Hematopoietic multipotent progenitor cell treated with erythropoietin and hydrocortisone succinate and interleukin-3 and kit ligand, for 4 days (in vitro differentiated cells): ENCODE measurements at regions not wholly inside any gene's neighbourhood (a gene's known extent, or its start where the extent isn't known, plus 50 kb on each side); places are given as distances from the start of the nearest gene placed in this dataset.
"Not testable (repeated sequence)": the region's sequence is repeated elsewhere in the genome, so short reads cannot be mapped to it uniquely, and the experiment has no call there.

Experiments used
- DNase-seq: peaks from one replicate; pipeline ENCODE4 v3.0.0-alpha.2; 2015

- DNase-seq, result no peak
These were observed 262.7 kb upstream of the TACR3 start for GRCh38 chr4:103982454-103982853.

DNA sequence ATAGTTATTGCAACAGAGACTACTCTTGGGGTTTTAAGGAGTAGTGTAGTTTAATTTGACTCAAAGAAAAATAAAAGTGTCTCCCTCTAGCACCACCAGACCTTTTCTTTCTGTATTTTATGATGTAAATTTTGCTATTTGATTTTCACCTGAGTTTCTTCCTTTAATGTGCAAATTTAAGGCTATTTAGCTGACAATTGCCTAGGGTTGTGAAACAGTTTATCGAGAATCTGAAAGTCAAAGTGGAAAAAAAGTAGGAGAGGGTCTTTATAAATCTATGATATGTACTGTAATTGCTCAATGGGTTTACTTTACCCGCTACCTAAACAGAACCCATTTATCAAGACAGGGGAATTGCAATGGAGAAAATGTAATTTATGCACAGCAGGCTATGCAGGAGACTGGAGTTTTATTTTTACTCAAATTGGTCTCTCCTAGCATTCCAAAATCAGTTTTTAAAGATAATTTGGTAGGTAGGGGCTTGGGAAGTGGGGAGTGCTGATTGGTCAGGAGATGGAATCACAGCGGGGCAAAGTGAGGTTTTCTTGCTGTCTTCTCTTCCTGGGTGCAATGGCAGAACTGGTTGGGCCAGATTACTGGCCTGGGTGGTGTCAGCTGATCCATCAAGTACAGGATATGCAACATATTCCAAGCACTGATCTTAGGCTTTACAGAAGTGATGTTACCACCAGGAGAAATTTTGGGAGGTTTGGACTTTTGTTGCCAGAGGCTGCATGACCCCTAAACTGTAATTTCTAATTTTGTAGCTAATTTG lies 228.6 kb upstream of the TACR3 start:
- no peak for DNase-seq

DNA sequence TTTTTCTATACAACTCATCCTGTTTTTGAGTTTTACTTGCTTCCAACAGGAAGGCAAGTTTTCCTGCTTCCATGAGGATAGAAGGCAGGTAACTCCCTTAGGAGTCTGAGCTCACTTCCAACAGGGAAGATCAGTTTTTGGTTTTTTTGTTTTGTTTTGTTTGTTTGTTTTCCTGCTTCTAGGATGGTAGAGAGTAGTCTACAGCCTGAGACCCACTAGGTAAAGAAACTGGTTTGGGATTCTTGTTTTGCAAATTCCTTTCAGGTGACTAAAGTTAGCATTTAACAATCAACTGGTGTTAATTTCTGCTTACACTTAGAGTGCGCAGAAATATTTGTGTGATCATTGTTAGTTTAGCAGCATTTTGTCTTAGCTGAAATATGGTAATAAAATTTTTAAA lies 227.8 kb upstream of the TACR3 start:
- no peak for DNase-seq

- DNase-seq, result not testable (repeated sequence)
These were observed 227.0 kb upstream of the TACR3 start for GRCh38 chr4:103946621-103947268.

DNA sequence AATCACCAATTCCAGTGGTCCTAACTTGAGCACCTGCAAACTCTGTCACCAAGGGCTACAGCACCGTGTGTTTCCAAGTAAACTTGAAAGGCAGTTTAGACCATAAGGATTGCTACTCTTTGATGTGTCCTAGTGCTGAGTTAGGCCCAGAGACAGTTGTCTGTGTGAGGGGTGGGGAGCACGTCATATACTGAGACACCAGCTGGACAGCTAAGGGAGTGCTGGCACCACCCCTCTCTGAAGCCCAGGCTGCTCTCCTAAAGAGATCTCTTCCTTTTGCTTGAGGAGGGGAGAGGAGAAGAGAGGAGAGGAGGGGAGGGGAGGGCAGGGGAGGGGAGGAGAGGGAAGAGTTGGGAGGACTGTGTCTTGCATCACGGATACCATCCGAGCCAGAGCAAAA lies 218.7 kb upstream of the TACR3 start:
- no peak for DNase-seq

- no peak for DNase-seq
These were observed 216.9 kb upstream of the TACR3 start for GRCh38 chr4:103936653-103937145.

- DNase-seq, result peak; percentile 77
These were observed 214.5 kb upstream of the TACR3 start for GRCh38 chr4:103934178-103934789.

- DNase-seq, result no peak
These were observed 208.6 kb upstream of the TACR3 start for GRCh38 chr4:103928370-103928769.

DNA sequence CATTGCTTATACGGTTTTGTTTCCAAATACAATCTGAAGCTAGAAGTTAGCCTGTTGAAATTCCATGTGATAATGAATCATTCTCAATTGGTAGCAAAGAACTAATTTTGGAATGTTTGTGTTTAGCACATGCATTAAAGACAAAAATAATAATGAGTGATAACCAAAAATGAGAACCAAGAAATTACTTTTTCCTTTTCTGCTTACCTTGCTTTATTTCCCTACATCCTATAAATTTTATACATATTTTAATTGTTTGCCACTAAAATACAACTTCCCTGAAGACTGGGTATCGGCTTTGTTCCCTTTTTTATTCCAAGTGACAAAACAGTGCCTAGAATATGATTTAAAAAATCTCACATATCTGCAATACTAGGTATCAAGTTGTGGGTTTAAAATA lies 203.8 kb upstream of the TACR3 start:
- DNase-seq, result no peak

DNA sequence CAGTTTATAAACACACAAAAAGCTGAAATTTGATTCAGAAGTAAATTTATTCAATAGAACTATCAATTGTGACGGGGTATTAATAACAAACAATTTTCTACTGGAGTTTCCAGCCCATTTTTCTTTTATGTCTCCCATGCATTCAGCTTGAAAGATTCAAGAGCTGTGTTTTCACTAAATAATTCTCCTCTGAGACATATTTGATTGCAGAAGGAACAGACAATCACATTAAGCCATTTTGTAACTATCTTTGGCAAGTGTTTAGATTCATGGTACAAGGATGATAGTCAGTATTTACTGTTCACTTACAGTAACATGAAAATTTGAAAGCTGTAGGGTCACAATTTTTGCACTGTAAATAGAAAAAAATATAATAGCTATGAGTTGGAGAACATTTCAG lies 198.4 kb upstream of the TACR3 start:
- no peak for DNase-seq

GRCh38 chr4:103915224-103915869 lies 195.6 kb upstream of the TACR3 start:
- DNase-seq, result peak; percentile 38

GRCh38 chr4:103907414-103907813 lies 187.6 kb upstream of the TACR3 start:
- no peak for DNase-seq

DNA sequence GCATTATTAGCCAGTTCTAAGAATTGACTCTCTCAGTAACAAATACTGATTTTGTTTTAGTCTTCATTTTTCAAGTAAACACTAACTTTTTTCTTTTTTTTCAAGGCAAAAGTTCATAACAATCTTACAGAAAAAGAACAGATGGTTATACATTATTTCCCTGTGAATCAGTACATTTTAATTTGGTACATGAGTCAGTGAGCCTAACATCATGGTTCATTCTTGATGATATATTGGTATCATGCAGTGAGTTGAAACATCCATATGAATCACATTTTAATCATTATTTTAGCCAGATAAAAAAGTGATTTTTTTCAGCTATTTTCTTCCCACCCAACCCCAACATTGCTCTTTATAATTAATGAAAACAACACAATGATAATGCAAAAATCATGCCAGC lies 184.3 kb upstream of the TACR3 start:
- no peak for DNase-seq

GRCh38 chr4:103902730-103903129 lies 182.9 kb upstream of the TACR3 start:
- no peak for DNase-seq

- no peak for DNase-seq
These were observed 176.2 kb upstream of the TACR3 start for GRCh38 chr4:103895876-103896465.

GRCh38 chr4:103892586-103892985 lies 172.8 kb upstream of the TACR3 start:
- DNase-seq, result no peak

- no peak for DNase-seq
These were observed 167.4 kb upstream of the TACR3 start for GRCh38 chr4:103887191-103887590.

DNA sequence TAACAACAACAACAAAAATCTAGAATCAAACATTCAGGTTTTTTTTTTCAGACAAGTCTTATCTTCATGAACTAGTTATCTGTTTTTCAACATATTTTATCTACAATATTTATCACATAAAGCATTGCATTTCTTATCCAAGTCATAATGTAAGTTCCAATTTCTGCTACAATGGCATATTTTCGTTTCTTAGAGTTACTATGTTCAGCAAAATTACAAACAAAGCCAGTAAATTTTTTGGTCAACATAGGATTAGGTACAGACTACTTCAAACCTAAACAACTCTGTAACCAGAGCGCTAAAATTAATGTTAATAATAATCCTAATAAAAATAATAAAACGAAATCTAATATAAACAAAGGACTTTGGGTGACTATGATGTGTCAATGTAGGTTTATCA lies 165.4 kb upstream of the TACR3 start:
- DNase-seq, result no peak

DNA sequence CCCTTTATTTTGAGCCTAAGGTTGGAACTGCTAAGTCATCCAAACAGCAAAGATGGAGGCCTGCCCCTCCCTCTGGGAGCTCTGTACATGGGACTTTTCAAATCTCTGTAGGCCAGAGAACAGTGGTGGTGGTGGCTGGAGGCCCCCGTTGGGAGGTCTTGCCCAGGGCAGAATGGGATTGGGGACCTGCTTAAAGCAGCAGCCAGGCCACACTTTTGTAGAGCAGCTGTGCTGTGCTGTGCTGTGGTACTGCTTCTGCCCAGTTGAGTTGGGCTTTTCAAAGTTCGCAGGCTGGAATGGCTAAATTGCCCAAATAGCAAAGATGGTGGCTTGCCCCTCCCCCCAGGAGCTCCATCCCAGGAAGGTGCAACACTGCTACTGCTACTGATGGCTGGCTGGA lies 147.5 kb upstream of the TACR3 start:
- no peak for DNase-seq

GRCh38 chr4:103853627-103854026 lies 133.8 kb upstream of the TACR3 start:
- no peak for DNase-seq

GRCh38 chr4:103853146-103853545 lies 133.4 kb upstream of the TACR3 start:
- no peak for DNase-seq

- no peak for DNase-seq
These were observed 125.3 kb upstream of the TACR3 start for GRCh38 chr4:103845075-103845474.

GRCh38 chr4:103842637-103843239 lies 123.0 kb upstream of the TACR3 start:
- no peak for DNase-seq
